ENCODE measurements at regions not wholly inside any gene's neighbourhood (a gene's known extent, or its start where the extent isn't known, plus 50 kb on each side); places are given as distances from the start of the nearest gene placed in this dataset.

DNA sequence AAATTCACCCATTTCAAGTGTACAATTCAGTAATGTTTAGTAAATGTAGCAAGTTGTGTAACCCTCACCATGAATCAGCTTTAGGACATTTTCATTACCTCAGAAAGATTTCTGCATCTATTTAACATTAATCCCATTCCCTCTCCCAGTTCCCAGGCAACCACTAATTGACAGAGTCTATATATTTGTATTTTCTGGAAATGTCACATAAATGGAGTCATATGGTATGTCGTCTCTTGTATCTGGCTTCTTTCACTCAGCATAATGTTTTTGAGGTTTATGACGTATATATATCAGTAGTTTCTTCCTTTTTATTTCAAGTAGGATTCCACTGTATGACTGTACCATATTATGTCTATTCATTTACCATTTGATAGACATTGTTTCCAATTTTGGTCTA, 199.8 kb downstream of the CYB561 start:
- no peaks in the 10 kb centered on the region for H3K4me1 ChIP-seq (replicated peaks in 1 of 2; ENCODE audit: control insufficient read depth in 2 of 2, insufficient read depth in 2 of 2, low read length in 2 of 2)
- no peak overlapping the region for H3K4me2 ChIP-seq (ENCODE audit: insufficient read depth, low read length)
- CTCF ChIA-PET (ENCODE audit: low intra/inter-chr PET ratio) = no interaction called here
- no peak overlapping the region for H3K9ac ChIP-seq (ENCODE audit: insufficient read depth in 1 of 2, low read depth in 2 of 2, low read length in 2 of 2)
- H4K20me1 ChIP-seq (replicated peaks; ENCODE audit: control insufficient read depth, insufficient read depth, low read length) = no peaks in the 10 kb centered on the region
- H3K4me3 ChIP-seq = no peak overlapping the region
- no peak overlapping the region for H3K27ac ChIP-seq (ENCODE audit: extremely low read depth, low read depth, low read length)
- no peak overlapping the region for H2AFZ ChIP-seq (ENCODE audit: low read depth, low read length)
- FAIRE-seq (no peak), ATAC-seq (no peak), DNase-seq (ENCODE audit: extremely low read depth in 1 of 4, low spot score in 3 of 4) (no peak)
- intact Hi-C loops (cut with micrococcal nuclease) (no loop called here), in situ Hi-C loops (cut with MboI) (no loop called here)
- H3K27me3 ChIP-seq (ENCODE audit: control insufficient read depth in 2 of 2, insufficient read depth in 2 of 2, low read length in 2 of 2) = no peaks in the 10 kb centered on the region
- BruUV-seq (replicated peaks) = no TSS peak
- POLR2A ChIA-PET = no interaction called here
- no peaks in the 10 kb centered on the region for H3K79me2 ChIP-seq (ENCODE audit: control insufficient read depth, insufficient read depth, low read length)
- TF ChIP-seq RBFOX2 (IDR thresholded peaks at IDR 0.05; ENCODE audit: low read depth, low read length) (no peak), E2F4 (CRISPR knock-in tag; IDR thresholded peaks at IDR 0.05; ENCODE audit: low read depth) (no peak), NFE2 (IDR thresholded peaks at IDR 0.05; ENCODE audit: low read depth) (no peak), PML (IDR thresholded peaks at IDR 0.05; ENCODE audit: low read length) (no peak), PBX2 (CRISPR knock-in tag; IDR thresholded peaks at IDR 0.05; ENCODE audit: low read depth) (no peak), PBX2 (tag; conservative IDR thresholded peaks at IDR 0.05; ENCODE audit: low read depth) (no peak), ZNF274 (IDR thresholded peaks at IDR 0.05; ENCODE audit: borderline replicate concordance, low read depth, low read length) (no peak)
- TF ChIP-seq, protein P1, sequence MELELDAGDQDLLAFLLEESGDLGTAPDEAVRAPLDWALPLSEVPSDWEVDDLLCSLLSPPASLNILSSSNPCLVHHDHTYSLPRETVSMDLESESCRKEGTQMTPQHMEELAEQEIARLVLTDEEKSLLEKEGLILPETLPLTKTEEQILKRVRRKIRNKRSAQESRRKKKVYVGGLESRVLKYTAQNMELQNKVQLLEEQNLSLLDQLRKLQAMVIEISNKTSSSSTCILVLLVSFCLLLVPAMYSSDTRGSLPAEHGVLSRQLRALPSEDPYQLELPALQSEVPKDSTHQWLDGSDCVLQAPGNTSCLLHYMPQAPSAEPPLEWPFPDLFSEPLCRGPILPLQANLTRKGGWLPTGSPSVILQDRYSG (tag; conservative IDR thresholded peaks at IDR 0.05; ENCODE audit: low read depth) = no peak
- H3K36me3 ChIP-seq (ENCODE audit: control insufficient read depth, insufficient read depth, low read length) = no peaks in the 10 kb centered on the region
- no peaks in the 10 kb centered on the region for H3K9me3 ChIP-seq (replicated peaks; ENCODE audit: control insufficient read depth, insufficient read depth, low read depth, low read length)
- whole genome bisulfite sequencing (ENCODE audit: insufficient coverage, low coverage, missing lambda C conversion rate) = 42% methylated on average over 2 of the region's 2 CpGs
- no peaks in the 10 kb centered on the region for H3K9me1 ChIP-seq (ENCODE audit: control insufficient read depth, insufficient read depth, low read length)
